ENCODE measurements at regions not wholly inside any gene's neighbourhood (a gene's known extent, or its start where the extent isn't known, plus 50 kb on each side); places are given as distances from the start of the nearest gene placed in this dataset.

GRCh38 chr15:69665641-69666111 is 213.1 kb downstream of the RPLP1 start:
- TF ChIP-seq CTCF (IDR thresholded peaks at IDR 0.05; ENCODE audit: low read depth, low read length, poor library complexity, severe bottlenecking) (no peak), EZH2phosphoT487 (IDR thresholded peaks at IDR 0.05; ENCODE audit: borderline replicate concordance, low read length) (no peak)

All from DOHH2 (cell line).